ENCODE measurements at regions not wholly inside any gene's neighbourhood (a gene's known extent, or its start where the extent isn't known, plus 50 kb on each side); places are given as distances from the start of the nearest gene placed in this dataset.
"Not testable (repeated sequence)": the region's sequence is repeated elsewhere in the genome, so short reads cannot be mapped to it uniquely, and the experiment has no call there.

DNA sequence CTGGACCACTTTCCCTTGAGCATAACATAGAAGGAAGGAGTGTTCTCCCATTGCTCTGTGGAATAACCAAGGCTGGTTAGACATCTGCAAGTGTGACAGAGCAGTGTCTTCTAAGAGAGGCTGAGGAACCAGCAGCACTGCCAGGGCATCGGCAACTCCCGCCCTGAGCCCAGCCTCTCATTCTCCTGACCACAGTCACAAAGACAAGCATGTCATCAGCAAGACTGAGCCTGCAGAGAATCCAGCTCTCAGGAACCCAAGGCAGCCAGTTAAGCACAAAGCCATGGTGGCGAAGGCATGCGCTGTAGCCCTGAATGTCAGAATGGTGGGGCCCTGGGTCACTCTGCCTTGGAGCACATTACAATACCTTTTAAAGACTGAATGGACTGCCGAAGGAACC, 253.9 kb downstream of the AGTPBP1 start:
- no peak for DNase-seq (ENCODE audit: low read depth)

DNA sequence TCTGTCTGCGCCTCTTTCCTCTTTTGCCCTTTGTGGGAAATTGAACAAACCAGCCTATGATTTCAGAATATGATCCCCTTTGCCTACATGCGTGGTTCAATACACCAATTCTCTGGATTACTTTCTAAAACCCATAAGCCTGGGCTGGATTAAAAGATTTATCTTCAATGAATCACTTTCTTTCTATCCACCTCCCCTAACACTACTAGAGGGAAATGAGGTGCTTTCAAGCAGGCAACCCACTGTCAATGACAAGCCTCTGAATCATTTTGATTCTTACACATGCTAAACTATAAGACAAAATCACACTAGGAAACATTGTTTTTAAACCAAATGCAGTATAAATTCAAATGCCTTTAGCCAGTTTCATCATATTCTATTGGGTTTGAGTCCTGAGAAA, 257.5 kb downstream of the AGTPBP1 start:
- no peak for DNase-seq (ENCODE audit: low read depth)

DNA sequence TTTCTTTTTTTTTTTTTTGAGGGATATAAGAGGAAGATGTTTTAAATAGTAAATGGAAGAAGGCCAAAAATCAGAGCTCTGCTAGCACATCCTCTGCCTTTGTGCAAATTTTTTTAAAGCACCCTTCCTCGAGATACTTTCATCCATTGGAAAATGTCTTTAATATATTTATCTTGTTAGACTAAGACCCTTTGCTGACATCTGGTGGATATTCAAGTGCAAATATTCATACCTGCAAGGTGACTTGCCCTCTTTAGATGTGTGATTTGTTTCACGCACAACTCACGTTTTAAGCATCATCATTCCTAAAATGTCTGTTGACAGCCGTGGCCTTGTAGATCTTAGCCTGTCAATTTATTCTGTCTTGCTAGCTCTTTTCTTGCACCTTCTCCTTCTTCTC, 258.5 kb downstream of the AGTPBP1 start:
- DNase-seq (ENCODE audit: low read depth) = no peak

DNA sequence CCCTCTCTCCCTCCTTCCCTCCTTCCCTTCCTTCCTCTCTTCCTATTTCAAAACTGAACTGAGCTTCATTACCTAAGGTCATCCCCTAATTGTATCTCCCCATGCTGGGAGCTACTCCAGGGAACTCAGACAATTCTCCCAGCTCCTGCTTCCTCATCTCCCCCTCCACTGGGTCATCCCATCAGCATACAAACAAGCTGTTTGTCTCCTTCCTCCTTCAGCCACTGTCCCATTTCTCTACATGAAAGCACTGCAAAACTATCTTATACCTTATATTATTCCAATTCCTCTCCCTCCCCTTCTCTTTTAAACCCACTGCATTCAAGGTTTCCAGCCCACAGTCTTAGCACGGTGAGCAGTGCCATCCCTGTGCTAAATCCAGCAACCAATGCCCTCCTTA, 262.4 kb downstream of the AGTPBP1 start:
- DNase-seq (ENCODE audit: low read depth) = no peak

DNA sequence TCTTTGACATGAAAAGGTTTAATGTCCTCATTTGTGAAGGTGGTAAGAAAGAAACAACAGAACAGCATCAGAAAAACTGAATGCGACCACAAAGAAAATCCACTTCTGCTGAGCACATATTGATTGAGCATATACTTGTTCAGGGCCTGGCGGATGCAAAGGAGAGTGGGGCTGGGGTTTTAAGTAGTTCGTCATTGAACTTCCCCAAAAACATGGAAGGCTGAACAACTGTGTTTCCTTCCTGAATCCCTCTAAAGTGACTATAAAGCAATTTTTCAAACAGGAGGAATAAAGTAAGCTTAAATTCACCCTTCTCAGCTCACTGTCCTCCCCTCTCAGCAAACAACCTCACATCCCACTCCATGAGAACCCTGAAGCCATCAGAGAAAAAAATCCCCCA, 262.9 kb downstream of the AGTPBP1 start:
- no peak for DNase-seq (ENCODE audit: low read depth)

DNA sequence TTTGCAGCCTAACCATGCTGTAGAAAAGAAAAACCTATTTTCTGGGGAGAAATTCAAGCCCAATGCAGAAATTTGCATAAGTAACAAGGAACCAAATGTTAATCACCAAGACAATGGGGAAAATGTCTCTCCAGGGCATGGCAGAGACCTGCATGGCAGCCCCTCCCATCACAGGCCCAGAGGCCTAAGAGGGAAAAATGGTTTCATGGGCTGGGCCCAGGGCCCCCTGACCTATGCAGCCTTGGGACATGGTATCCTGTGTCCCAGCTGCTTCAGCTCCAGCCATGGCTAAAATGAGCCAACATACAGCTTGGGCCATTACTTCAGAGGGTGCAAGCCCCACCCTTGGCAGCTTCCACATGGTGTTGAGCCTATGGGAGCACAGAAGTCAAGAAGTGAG, 266.9 kb downstream of the AGTPBP1 start:
- DNase-seq (ENCODE audit: low read depth) = not testable (repeated sequence)

DNA sequence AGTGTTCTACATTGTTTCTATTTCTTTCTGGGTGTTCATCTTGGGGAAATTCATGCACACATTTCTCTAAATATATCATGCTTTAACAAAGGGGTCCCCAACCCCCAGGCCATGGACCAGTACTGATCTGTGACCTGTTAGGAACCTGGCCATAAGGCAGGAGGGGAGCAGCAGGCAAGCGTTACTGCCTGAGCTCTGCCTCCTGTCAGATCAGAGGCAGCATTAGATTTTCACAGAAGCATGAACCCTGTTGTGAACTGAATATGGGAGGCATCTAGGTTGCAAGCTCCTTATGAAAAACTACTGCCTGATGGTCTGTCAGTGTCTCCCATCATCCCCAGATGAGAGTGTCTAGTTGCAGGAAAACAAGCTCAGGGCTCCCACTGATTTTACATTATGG, 270.0 kb downstream of the AGTPBP1 start:
- no peak for DNase-seq (ENCODE audit: low read depth)

DNA sequence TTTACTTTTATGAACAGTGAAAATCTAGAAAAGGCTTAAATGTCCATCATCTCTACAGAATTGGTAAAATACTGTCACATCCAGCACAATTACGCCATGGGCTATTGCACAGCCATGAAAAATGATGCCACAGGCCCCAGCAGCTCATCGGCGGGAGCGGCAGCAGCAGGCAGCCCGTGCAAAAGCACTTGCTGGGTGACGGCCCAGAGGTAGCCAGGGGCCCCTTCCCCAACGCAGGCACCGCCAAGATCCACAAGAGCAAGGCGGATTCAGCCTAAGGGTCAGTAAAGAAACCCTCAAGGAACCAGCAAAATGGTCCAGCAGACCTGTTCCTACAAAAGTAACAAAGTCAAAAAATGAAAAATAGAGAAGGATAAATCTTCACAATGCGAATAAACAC, 272.7 kb downstream of the AGTPBP1 start:
- no peak for DNase-seq (ENCODE audit: low read depth)

DNA sequence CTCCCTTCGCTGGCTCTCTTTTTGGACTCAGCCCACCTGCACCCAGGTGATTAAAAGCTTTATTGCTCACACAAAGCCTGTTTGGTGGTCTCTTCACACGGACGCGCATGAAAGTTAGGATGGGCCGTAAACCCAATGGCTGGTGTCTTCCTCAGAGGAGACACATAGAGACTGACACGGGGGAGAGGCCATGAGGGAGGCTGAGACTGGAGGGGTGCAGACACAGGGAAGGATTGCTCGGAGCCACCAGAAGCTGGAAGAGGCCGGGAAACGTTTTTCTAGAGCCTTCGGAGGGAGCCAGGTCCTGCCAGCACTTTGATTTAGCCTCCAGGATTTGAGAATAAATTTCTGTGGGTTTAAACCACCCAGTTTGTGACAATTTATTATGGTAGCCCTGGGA, 274.9 kb downstream of the AGTPBP1 start:
- DNase-seq (ENCODE audit: low read depth) = no peak

DNA sequence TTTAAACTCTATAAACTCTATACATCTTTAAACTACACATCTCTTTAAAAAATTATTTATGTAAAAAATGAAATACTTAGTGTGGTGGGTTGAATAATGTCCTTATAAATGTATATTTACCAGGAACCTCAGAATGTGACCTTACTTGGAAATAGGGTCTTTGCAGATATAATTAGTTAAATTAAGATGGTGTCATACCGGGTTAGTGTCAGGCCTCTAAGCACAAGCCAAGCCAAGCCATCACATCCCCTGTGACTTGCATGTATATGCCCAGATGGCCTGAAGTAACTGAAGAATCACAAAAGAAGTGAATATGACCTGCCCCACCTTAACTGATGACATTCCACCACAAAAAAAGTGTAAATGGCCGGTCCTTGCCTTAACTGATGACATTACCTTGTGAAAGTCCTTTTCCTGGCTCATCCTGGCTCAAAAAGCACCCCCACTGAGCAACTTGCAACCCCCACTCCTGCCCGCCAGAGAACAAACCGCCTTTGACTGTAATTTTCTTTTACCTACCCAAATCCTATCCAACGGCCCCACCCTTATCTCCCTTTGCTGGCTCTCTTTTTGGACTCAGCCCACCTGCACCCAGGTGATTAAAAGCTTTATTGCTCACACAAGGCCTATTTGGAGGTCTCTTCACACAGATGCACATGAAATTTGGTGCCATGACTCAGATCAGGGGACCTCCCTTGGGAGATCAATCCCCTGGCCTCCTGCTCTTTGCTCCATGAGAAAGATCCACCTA, 283.5 kb downstream of the AGTPBP1 start:
- DNase-seq (ENCODE audit: low read depth) = not testable (repeated sequence)

DNA sequence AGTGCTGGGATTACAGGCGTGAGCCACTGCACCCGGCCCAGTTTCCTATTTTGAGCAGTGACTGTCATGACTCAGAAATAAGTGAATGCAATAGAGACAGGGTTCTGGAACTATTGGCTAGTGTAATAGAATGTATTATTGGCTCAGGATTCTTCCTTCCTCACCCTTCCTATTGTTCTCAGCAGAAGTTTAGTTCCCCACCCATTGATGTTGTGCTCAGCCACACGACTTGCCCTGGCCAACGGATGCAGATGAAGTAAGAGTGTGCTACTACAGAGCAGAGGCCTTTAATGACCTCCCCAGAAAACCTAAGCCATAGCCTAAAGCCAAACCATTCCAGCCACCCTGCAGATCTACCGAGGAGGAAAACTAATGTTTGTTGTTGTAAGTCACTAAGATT, 287.9 kb downstream of the AGTPBP1 start:
- no peak for DNase-seq (ENCODE audit: low read depth)

DNA sequence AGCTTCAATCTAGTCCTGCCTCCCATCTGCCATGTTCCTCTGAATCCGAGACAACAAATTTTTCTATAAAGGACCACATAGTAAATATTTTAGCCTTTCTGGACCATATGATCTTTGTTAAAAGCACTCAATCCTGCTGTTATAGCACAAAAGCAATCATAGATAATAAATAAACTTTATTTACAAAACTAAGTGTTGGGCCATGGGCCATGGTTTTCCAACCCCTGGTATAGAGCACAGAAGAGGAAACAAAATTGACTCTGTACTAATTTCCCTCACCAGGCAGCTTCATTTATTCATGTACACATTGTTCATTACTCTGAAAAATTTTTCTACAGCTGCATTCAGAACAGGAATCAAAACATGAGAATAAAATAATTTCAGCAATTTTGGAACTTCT, 288.9 kb downstream of the AGTPBP1 start:
- DNase-seq (ENCODE audit: low read depth) = no peak

DNA sequence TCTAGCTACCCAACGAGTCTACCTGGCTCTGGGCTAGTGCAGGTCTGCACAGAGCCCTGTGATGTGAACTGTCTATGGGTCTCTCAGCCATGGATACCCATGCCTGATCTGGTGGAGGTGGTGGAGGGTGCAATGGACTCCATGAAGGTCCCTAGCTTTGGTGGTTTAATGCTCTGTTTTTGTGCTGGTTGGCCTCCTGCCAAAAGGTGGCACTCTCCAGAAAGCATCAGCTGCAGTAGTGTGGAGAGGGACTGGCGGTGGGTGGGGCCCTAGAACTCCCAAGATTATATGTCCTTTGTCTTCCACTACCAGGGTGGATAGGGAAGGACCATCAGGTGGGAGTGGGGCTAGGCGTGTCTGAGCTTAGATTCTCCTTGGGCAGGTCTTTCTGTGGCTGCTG, 290.1 kb downstream of the AGTPBP1 start:
- no peak for DNase-seq (ENCODE audit: low read depth)

DNA sequence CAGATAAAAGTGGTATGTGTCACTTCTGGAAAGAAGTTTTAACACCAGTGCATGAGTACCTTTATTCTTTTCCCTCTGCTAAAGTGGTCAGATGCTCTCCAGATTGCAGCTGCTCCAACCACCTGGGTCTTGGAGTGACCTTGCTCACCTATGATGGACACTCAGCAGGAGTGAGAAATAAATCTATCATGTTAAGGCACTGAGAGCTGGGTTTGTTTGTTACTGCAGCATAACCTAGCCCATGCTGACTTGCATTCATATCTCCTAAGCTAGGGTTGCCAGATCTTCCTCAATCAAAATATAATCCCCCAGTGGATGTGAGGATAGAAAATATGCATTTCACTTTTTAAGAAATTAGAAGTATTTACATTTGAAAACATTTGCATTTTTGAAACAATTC, 295.9 kb downstream of the AGTPBP1 start:
- DNase-seq (ENCODE audit: low read depth) = no peak

DNA sequence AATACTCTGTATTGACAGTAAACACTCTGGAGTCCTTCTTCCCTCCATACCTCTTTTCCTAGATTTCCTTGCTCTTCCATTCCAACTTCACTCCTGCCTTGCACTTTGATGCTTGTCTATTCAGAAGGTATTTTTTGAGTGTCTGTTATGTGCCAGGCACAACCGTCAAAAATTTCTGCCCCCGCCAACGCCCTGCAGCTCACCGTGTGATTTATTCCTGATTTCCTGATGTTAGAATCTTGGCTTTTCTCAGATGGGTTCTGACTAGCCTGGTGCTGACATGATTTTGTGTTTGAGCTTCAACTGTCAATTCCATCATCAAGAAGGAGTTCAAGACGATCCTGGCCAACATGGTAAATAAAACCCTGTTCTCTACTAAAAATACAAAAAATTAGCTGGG, 297.5 kb downstream of the AGTPBP1 start:
- DNase-seq (ENCODE audit: low read depth) = no peak

DNA sequence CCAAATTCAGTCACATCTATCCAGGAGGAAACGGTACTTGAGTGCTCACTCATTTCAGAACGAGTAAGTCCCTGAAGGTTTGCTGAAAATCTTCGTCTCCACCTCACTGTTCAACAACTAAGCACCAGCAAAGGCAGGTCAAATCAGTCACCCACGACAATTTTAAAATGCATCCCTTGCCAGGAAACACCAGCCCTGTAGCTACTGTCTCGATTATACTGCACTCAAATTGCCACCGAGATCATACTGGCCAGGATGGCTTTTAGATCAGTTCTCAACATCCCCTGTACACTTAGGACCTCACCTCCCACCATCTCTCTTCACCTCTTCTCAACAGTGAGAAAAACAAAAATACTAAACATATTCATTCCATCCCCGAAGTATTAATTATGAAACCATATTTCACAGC, 298.6 kb downstream of the AGTPBP1 start:
- no peak for DNase-seq (ENCODE audit: low read depth)

DNA sequence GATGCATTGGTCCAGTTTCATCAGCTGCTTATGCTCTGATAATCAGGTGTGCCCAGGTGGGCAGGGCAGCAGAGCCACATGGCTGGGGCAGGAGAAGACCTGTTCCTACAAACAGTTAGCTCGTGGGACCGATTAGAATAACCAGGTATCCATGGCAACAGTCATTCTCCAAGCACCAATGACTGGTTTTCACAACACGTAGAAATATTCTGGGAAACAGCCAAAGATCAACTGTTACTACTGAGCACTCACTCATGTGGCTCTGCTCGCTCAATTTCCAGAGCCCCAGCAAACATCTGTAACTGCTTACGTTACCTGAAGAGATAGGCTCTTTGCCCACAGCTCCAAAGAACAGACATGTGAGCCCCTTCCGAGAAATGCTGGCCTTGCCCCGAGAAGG, 302.0 kb downstream of the AGTPBP1 start:
- DNase-seq (ENCODE audit: low read depth) = no peak

DNA sequence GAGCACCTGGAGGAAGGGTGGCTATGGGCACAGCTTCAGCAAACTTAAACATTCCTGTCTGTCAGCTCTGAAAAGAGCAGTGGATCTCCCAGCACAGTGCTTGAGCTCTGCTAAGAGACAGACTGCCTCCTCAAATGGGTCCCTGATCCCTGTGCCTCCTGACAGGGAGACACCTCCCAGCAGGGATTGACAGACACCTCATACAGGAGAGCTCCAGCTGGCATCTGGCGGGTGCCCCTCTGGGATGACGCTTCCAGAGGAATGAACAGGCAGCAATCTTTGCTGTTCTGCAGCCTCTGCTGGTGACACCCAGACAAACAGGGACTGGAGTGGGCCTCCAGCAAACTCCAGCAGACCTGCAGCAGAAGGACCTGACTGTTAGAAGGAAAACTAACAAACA, 307.8 kb downstream of the AGTPBP1 start:
- DNase-seq (ENCODE audit: low read depth) = not testable (repeated sequence)

DNA sequence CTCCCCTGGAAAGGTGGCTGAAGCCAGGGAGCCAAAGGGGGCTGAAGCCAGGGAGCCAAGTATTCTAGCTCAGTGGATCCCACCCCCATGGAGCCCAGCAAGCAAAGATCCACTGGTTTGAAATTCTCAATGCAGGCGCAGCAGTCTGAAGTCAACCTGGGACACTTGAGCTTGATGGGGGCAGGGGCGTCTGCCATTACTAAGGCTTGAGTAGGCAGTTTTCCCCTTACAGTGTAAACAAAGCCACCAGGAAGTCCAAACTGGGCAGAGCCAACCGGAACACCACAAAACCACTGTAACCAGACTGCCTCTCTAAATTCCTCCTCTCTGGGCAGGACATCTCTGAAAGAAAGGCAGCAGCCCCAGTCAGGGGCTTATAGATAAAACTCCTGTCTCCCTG, 308.2 kb downstream of the AGTPBP1 start:
- DNase-seq (ENCODE audit: low read depth) = not testable (repeated sequence)

DNA sequence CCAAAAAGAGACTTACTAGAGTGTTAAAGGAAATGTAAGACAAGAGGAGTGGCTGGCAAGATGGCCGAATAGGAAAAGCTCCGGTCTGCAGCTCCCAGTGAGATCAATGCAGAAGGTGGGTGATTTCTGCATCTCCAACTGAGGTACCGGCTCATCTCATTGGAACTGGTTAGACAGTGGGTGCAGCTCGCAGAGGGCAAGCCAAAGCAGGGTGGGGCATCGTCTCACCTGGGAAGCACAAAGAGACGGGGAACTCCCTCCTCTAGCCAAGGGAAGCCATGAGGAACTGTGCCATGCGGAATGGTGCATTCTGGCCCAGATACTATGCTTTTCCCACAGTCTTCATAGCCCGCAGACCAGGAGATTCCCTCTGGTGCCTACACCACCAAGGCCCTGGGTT, 308.7 kb downstream of the AGTPBP1 start:
- no peak for DNase-seq (ENCODE audit: low read depth)

DNA sequence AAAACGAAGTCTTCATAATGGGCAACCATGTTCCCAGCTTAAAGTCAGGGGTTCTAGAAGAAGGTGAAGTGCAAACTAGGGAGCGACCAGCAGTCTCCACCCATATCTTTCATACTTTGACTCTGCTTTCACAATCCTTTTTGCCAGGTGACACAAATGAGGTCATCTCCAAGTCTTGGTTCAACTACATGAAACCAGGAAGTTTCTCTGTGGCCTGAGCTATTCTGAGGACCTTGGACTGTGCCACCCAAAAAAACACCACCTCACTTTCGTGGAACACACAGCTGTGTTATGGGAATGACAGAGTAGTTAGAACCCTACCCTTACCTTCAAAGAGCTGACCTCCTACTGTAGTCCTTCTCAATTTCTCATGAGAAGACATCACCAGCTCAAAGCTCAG, 309.2 kb downstream of the AGTPBP1 start:
- no peak for DNase-seq (ENCODE audit: low read depth)

DNA sequence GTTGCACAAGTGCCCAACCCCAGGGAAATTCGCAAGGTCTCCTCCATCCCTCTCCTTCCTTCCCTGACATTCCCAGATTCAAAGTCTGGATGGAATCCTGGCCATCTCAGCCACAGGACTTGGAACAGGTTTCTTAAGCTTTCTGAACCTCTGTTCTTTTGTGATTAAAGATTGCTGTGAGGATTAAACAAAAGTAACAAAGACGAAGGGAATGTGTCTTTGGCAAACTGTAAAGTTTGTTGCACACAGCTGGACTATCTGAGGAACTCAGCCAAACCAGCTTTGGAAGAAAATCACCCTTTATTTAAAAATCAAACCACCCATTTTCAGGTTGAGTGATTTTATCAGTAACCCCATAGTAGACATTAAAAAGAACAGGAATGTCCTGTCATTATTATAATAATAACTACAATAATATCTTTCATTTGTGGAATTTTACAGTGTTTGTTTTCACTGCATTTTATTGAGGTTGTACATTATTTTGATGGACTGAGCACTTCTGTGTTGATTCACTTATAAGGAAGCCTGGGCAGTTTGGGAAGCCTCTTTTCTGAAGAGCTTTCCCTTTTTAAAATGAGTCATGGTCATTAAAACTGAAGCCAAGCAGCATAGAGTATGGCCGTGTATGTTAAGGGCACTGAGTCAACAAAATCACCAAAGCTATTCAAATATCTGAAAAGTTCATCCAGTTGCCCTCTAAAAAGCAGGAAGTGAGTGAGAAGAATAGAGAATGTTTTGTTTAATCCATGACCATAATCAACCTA, 310.2 kb downstream of the AGTPBP1 start:
- DNase-seq (ENCODE audit: low read depth) = no peak

DNA sequence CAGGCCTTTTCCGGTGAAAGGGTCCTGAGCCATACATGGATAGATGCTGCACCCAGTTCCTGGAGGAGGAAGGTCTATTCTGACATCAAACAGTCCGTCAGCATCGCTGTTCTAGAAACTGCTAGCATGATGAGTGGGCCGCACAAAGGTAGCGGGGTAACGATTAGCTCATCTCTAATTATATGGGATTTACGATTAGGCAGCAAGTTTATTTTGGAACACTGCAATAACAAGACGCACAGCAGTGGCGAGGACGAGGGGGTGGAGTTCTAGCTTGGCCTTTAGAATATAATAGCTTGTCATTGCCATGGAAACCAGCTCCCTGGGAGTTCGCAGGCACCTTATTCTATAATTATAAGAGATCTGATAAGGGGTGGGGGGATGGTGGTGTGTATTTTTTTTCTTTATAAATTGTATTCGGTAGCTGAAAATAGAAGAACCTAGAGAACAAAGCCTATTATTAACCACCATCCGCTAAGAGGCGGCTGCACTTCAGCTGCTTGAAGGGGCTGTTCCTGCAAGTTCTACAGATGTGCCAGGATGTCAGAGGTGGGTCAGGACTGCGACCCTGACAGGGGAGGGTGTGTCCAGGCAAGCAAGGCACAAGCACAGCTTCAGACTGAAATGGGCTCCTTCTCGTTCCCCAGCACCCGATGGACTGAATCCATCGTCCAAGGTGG, 311.0 kb downstream of the AGTPBP1 start:
- DNase-seq (ENCODE audit: low read depth) = no peak

Data from activated gamma-delta T cell treated with anti-CD3 and anti-CD28 coated beads, Interleukin-2, amount 50 U/mL, for 16 hours (primary cell).